Anterior cingulate cortex (tissue), 58 donors: ENCODE measurements at regions not wholly inside any gene's neighbourhood (a gene's known extent, or its start where the extent isn't known, plus 50 kb on each side); places are given as distances from the start of the nearest gene placed in this dataset.
"Not testable (repeated sequence)": the region's sequence is repeated elsewhere in the genome, so short reads cannot be mapped to it uniquely, and the experiment has no call there.

Experiments
- DNase-seq, 58 donors: peaks; one replicate each; lab custom pipeline; 2025; lab: John Stamatoyannopoulos, UW

DNA sequence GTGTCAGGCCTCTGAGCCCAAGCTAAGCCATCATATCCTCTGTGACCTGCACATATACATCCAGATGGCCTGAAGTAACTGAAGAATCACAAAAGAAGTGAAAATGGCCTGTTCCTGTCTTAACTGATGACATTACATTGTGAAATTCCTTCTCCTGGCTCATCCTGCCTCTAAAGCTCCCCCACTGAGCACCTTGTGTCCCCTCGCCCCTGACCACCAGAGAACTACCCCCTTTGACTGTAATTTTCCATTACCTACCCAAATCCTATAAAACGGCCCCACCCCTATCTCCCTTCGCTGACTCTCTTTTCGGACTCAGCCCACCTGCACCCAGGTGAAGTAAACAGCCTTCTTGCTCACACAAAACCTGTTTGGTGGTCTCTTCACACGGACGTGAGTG, 1466.6 kb upstream of the GOT2 start:
- not testable (repeated sequence) for DNase-seq

DNA sequence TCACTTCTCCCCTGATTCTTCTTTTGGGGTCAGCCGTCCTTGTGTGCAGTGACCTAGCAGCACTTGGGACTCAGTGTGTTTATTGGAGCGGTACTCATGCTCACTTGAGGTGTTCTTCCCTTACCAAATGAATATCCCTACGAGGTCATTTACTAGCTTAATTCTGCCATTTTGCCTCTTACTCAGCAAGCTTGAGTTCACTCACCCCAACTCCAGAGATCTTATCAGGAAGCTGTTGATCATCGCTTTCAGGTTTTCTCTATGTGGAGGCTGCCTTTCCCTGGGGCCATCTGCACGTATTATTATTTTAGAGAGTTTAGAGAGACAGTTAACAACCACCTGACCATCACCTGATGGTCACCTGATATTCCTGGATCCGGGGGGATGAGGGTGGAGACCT, 1466.0 kb upstream of the GOT2 start:
- DNase-seq: no peak

DNA sequence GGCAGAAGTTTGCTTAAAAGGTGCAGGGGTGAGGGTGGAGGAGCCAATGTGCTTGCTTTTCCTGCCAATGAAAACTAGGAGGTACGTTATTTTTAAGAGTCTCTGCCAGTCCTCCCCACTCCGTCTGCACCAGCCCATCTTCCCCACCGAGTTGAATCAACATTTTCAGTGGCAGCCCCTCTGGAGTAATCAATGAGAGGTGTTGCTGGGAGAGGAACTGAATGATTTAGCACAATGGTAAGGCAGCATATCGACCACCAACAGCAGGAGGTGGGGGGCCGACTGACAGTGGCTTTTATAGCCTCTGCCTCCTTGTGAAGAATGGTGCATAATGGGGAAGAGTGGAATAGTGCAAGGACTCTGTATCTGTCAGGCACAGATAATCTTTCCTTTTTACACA, 1465.0 kb upstream of the GOT2 start:
- DNase-seq: no peak

DNA sequence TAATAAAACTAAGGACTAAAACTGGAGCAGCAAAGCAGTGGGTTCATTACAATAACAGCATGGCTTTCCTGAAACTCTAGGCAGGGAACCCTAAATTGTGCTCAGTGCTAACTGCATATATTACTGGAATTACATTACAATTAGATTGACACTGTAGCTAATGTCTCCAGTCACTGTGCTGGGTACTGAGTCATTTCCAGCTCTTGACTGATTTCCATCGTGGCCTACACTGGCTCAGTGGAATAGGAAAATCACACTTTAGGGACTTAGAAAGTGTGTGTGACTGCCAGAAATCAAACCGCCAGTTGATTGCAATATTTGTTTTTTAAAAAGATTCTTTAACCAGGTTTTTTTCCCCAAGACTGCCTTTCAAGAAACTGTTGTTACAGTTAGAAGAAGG, 1447.4 kb upstream of the GOT2 start:
- no peak for DNase-seq

DNA sequence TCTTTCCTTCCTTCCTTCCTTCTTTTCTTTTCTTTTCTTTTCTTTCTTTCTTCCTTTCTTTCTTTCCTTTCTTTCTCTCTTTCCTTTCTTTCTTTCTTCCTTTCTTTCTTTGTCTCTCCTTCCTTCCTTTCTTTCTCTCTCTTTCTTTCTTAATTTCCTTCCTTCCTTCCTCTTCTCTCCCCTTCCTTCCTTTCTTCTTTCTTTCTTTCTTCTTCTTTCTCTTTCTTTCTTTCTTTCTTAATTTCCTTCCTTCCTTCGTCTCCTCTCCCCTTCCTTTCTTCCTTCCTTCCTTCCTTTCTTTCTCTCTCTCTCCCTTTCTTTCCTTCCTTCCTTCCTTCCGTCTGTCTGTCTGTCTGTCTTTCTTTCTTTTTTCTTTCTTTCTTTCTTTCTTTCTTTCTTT, 1446.5 kb upstream of the GOT2 start:
- no peak for DNase-seq

DNA sequence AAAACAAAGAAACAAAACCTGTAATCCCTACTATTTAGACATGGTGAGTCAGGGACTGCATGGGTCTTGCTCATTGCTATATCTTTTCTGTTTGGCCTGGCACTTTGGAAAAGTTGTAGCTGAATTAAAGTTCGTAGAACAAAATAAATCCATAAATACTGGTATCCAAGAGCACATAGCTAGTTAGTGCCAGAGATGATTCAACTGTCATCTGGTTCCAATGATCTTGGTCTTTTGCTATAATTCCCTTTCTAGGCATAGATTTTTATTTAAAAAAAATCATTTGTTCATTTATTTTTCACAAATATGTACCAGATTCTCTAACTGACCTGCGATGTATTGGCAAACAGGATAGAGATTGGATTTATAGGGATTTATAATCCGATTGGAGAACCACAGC, 1436.1 kb upstream of the GOT2 start:
- no peak for DNase-seq

DNA sequence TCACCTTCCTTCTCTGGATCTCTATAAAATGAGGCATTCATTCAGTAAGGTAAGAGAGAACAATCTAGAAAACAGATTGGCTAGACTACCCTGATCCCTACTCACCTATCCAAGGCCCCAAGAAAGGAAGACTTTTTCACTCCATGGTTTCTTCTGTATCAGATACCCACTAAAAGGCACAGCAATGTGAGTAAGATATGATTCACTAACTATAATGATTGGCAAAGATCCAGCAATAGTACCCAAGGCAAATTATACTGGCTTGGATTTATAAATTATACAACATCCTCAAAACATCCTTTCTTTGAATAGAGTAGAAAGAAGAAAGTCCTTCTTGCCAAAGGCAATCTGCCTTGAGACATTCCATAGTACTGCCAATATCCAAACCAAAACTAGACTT, 1432.0 kb upstream of the GOT2 start:
- DNase-seq: no peak

DNA sequence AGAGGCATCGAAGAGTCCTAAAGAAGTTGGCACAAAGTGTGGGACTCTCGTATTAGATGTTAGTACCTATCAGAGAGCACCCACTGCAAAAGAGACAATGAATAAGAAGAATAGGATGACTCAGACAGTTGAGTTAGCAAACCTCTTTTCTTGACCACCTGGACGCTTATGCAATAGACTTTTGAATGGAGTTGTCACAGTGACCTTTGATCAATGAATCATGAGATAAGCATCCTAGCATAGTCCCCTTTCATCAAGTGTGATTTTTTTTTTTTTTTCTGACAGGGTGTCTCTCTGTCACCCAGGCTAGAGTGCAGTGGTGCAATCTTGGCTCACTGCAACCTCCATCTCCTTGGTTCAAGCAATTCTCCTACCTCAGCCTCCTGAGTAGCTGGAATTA, 1417.9 kb upstream of the GOT2 start:
- no peak for DNase-seq

DNA sequence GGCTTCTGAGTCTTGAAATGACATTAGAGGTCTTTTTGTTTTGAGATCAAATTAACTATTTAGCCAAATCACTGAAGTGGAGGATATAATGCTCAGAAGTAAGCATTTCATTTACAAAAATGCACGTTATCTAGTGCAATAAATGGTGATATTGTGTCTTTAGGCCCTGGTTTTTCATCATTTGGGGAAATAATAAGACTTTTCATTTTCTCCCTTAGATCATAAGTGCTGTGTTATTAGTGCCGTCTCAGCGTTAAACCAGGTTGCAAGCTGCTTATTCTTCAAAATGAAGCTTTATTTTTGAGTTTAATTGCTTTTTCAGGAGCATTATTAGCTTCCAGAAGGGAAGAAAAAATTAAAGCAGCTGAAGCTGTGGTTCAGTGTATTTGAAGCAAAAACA, 1416.8 kb upstream of the GOT2 start:
- DNase-seq: no peak

DNA sequence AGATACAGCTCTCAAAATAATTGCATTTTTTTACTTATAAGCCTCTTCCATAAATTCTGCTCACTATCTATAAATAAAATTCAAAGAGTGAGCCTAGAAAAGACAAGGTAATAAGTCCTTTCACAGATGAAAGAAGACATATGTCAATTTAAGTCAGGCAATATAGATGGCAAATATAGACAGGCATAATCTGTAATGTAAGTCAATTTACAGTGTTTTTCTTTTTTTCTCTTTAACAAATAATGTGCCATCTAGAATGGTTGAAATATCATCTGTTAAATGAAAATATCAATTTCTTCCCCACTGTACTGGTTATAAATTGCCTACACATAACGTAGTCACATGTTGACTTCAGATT, 1409.2 kb upstream of the GOT2 start:
- no peak for DNase-seq

DNA sequence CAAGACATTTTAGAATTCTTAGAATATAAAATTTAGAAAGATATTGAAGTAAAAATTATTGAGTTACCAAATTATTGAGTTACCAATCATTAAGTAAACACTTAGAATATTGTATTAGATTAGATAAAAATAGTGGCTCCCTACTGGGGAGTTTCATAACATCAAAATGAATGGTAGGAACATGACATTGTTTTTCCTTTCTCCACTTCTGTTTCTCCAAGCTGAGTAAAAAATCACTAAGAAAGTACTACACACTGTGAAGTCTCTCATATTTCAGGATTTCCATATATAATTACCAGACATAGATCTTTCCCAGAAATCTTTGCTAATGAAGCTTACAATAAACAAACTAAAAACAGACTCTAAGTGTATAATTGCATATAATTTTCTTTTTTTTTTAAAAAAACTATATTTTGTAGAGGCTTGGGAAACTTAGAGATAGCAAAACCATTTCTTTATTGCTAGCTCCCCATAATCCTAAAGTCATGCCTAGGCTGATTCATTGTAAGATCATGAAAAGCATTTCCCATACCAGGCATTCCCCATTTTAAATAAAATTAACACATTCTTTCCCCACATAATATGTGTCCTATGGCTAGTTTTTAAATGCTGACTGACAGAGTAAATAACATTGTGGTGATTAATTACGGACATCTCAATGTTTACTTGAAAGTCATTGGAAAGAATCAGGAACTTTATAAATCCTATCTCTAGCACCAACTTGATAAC, 1408.7 kb upstream of the GOT2 start:
- DNase-seq: no peak

DNA sequence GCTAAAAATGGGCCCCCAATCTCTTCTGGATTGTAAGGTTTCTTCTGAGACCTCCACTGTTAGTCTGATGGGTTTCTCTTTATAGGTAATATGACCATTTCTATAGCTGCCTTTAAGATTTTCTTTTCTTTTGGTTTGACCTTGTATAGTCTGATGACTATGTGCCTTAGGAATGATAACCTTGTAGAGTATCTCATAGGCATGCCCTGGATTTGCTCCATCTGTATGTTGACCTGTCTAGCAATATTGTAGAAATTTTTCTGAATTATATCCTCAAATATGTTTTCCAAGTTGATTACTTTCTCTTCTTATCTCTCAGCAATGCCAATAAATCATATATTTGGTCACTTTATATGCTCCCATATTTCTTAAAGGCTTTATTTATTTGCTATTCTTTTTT, 1403.8 kb upstream of the GOT2 start:
- no peak for DNase-seq

DNA sequence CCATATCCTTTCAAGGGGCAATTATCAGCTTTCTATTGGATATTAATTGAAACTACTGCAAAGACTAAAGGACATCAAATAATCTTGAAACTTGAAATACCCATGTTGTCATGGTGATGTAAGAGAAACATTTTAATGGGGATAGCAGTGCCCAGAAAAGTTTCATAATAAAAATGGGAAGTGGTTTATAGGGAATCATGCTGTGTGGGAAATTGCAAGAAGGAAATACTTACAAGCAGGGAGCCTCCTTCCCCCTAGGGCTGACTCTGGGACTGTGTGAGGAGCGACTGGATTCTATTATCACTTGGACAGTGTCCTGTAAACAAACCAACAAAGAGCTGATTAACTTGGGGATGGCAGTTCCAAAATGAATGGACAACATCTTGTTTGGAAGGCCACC, 1393.1 kb upstream of the GOT2 start:
- no peak for DNase-seq

DNA sequence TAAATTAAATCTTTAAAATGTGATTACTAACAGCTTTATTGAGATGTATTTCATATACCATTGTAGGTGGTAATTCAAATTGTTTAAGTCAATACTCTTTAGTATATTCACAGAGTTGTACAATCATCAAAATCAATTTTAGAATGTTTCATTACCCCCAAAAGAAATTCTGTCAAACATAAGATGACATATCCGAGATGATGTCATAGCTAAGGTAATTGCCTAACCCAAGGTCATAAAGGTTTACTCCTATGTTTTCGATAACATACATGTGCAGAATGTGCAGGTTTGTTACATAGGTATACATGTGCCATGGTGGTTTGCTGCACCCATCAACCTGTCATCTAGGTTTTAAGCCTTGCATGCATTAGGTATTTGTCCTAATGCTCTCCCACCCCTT, 1392.0 kb upstream of the GOT2 start:
- not testable (repeated sequence) for DNase-seq

DNA sequence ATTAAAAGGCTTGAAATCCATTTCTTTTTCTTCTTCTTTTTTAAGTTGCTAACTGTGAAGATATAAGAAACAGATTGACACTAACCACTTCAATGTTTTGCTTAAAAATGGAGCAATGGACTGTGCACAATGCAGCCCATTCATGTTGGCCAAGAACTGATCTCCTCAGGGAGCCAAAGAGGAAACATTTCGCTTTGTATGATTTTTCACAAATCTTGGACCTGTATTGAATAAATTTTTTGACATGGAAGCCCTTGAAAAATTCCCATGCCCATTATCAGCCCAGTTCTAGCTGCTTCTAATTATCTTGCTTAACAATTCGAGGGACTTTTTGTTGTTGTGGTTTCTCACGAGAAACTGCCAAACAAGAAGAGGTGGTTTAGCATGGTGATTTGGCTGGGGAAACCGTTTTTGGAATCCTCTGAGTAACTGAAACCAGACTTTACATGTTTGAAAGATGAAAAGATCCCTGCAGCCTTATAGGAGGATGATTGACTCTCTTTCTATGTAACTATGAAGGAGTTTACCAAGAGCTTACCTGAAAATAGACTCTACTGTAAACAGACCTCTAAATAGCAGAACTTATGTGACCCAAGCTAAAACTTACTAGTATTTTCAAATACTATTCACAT, 1389.4 kb upstream of the GOT2 start:
- no peak for DNase-seq

DNA sequence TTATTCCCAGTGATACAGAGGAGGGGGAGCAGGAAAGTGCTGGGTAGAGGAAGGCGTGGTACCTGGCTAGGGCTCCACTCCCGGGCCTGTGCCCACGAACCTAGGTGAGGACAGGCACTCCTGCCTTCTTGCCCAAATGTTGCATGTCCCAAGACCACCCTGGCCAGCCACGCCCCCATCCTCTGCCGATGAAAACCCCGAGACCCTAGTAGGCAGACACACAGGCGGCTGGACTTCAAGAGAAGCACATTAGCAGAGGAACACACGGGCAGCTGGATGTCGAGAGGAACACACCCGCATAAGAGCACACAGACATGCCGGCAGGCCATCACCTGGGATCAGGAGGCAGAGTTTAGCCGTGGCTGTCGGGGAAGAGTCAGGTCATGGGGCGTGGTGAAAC, 1386.5 kb upstream of the GOT2 start:
- DNase-seq: no peak

DNA sequence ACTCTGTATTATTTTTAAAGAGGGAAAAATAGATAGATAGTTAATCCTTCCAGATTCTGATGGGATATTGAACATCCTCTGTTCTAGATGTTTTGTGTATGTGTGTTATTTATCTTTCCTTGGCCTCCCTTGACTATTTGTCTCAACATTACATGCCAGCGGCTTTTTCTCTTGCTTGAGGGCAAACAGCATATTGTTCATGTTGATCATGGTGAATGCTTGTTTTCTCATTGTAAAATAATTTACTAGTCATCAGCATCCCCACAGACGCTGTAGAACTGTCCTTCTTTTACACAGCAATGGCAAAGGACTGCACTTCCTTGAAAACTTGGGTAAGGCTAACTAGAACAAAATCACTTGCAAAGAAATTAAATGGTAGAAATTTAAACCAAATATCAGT, 1376.4 kb upstream of the GOT2 start:
- DNase-seq: no peak

DNA sequence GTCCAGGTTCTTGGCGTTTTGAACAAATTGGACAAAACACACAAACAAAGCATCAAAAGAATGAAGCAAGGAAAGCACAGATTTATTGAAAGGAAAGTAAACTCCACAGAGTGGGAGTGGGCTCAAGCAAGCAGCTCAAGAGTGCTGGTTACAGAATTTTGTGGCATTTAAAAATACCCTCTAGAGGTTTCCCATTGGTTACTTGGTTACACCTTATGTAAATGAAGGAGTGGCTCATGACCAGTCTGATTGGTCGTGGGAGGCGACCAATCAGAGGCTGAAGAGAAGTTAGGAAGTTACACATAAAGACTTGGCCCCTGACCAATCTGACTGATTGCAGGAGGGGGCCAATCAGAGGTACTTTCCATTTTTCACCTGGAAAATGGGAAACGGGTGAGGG, 1373.8 kb upstream of the GOT2 start:
- no peak for DNase-seq

DNA sequence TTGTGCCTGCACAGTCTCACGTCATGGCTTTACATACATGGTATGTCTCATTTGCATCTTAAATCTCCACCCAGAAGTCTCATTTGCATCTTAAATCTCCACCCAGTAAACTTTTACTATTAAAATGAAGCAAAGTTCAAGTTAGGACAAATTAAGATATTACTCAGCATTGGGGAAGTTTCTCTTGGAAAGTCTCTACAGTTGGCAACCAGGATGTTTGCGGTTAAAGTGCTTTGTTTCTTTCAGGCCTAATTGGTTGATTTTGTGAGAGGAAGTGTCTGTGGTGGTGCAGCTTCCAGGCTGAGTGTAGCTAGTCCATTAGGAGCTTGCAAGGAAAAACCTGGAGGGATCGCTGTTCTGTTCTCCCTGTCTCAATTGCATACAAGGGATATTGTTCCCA, 1373.3 kb upstream of the GOT2 start:
- DNase-seq: no peak

DNA sequence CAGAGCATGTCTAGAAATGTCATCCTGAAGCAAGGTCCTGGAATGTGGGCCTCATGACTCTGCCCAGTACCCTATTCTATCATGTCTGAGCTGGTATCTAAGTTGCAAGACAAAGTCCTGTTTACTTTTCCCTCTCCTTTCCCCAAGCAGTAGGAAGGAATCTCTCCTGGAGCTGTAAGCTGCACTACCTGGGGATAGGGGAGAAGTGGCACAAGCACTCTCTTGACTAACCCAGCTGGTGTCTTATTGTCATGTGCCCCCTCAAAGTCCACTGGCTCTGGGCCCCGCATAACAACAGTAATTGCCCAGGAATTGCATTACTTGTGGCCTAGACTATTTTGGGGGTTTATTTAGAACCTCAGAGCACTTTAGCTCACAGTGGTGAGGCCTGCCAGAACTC, 1366.3 kb upstream of the GOT2 start:
- no peak for DNase-seq

DNA sequence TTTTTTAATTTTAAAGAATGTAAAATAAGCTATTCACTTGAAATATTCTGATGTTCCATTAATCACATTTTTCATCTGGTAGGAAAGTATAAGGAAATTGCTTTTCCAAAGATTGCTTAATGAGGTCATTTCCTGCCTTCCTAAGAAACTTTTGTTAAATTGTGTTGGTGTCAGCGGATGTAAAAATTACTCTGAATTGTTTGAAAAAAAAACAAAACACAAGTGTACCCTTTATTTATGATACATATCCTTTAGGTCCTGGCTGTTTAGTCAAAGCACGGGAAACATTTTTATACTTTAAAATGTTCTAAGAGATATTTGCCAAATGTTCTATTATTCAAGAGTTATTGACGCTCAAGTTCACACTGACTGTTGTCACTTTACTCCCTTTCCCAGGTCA, 1357.4 kb upstream of the GOT2 start:
- no peak for DNase-seq

DNA sequence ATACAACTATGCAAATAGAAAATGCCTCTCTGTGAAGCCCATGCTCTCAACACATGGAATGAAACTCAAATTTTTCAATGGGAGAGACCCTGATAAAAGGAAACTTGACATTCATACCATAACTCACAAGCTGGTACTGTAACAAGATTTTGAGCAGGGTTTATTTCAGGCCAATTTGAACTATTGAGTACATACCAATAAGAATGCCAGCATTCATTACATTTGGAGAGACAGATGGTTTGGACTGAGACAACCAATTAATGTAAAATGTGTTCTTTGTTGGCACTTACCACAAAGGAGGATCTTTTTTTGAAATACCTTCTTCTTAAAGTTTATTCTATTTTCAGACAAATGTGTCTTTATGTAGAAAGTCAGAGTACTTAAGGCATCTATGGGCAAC, 1357.0 kb upstream of the GOT2 start:
- DNase-seq: no peak

DNA sequence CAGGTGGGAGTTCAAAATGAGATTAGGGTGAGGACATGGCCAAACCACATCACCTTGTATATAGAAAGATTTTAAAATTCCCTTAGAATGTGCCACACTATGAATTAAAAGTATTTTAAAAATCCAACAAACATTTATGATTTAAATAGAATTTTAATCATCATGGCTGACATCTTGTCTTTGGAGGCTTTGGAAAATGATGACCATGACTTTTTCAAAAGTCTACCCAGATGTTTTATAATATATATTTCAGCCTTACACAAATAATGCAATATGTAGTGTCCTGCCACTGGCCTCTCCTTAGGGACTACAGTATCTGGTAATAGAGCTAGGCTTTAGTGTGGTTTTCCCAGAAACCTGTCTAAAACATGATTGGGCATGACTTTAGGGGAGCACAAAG, 1353.4 kb upstream of the GOT2 start:
- DNase-seq: no peak
